Hippocampal formation (tissue), 2 donors: ENCODE measurements at regions not wholly inside any gene's neighbourhood (a gene's known extent, or its start where the extent isn't known, plus 50 kb on each side); places are given as distances from the start of the nearest gene placed in this dataset.

ENCODE experiments used
- DNase-seq, 2 donors: peaks; one replicate each; lab custom pipeline; 2025; lab: John Stamatoyannopoulos, UW

- DNase-seq = no peak
These were observed 159.9 kb upstream of the RNF32 start for GRCh38 chr7:156480671-156481070.

- no peak for DNase-seq
These were observed 161.0 kb upstream of the RNF32 start for GRCh38 chr7:156479596-156479995.

GRCh38 chr7:156478486-156478885 lies 162.1 kb upstream of the RNF32 start:
- no peak for DNase-seq

- DNase-seq = no peak
These were observed 164.9 kb upstream of the RNF32 start for GRCh38 chr7:156475666-156476065.

- DNase-seq = no peak
These were observed 165.4 kb upstream of the RNF32 start for GRCh38 chr7:156475179-156475578.

- no peak for DNase-seq
These were observed 166.3 kb upstream of the RNF32 start for GRCh38 chr7:156474241-156474743.

- DNase-seq = peak; percentile 3 to 11
These were observed 166.9 kb upstream of the RNF32 start for GRCh38 chr7:156473476-156474240.

GRCh38 chr7:156472267-156472666 lies 168.3 kb upstream of the RNF32 start:
- DNase-seq = no peak

- no peak for DNase-seq
These were observed 169.9 kb upstream of the RNF32 start for GRCh38 chr7:156470399-156471320.

GRCh38 chr7:156466955-156467625 lies 173.5 kb upstream of the RNF32 start:
- DNase-seq = no peak

- DNase-seq = no peak
These were observed 174.3 kb upstream of the RNF32 start for GRCh38 chr7:156466272-156466671.

- no peak for DNase-seq
These were observed 175.4 kb upstream of the RNF32 start for GRCh38 chr7:156465186-156465585.

GRCh38 chr7:156464339-156464738 lies 176.2 kb upstream of the RNF32 start:
- no peak for DNase-seq

- DNase-seq = no peak
These were observed 177.3 kb upstream of the RNF32 start for GRCh38 chr7:156463280-156463679.

- no peak for DNase-seq
These were observed 178.5 kb upstream of the RNF32 start for GRCh38 chr7:156461881-156462665.

GRCh38 chr7:156460858-156461627 lies 179.5 kb upstream of the RNF32 start:
- DNase-seq = no peak

- no peak for DNase-seq
These were observed 181.0 kb upstream of the RNF32 start for GRCh38 chr7:156459582-156459981.

GRCh38 chr7:156459067-156459466 lies 181.5 kb upstream of the RNF32 start:
- DNase-seq = no peak

- DNase-seq = no peak
These were observed 182.6 kb upstream of the RNF32 start for GRCh38 chr7:156458011-156458410.

GRCh38 chr7:156456503-156457115 lies 184.0 kb upstream of the RNF32 start:
- DNase-seq = no peak
